Spleen (tissue), 7 donors: ENCODE measurements at regions not wholly inside any gene's neighbourhood (a gene's known extent, or its start where the extent isn't known, plus 50 kb on each side); places are given as distances from the start of the nearest gene placed in this dataset.

Source experiments
- POLR2A ChIP-seq, 3 donors: fragments of 450-650 bp; IDR thresholded peaks; one replicate each; pipeline ENCODE4 v1.5.1; 2017; ENCODE audit warnings: antibody characterized with exemption in 3 of 3, mild to moderate bottlenecking in 1 of 3
- TF ChIP-seq, protein P1 (sequence below), 11 experiments: fragments of 200-600 bp in 7 of 11; fragments of 450-650 bp in 4 of 11; sonication (generic) in 4 of 11; IDR thresholded peaks in 8 of 11; conservative IDR thresholded peaks in 3 of 11; 1 replicate in 7 of 11; 2 replicates in 4 of 11; pipeline versions ENCODE4 v1.4.0 to v1.8.0; 2016 to 2021; ENCODE audit warnings: antibody characterized with exemption in 11 of 11, inconsistent platforms in 4 of 11, mild to moderate bottlenecking in 1 of 11
- donor health status: DM: no; HTN: no; CAD: no; lungs with moderate emphysema.
- donor health status: DM: no; HTN: no; CAD: no.
- donor health status: DM: no; HTN: no; CAD: no.

GRCh38 chr9:22382331-22382730 lies 64.3 kb upstream of the DMRTA1 start:
- TF ChIP-seq, protein P1, sequence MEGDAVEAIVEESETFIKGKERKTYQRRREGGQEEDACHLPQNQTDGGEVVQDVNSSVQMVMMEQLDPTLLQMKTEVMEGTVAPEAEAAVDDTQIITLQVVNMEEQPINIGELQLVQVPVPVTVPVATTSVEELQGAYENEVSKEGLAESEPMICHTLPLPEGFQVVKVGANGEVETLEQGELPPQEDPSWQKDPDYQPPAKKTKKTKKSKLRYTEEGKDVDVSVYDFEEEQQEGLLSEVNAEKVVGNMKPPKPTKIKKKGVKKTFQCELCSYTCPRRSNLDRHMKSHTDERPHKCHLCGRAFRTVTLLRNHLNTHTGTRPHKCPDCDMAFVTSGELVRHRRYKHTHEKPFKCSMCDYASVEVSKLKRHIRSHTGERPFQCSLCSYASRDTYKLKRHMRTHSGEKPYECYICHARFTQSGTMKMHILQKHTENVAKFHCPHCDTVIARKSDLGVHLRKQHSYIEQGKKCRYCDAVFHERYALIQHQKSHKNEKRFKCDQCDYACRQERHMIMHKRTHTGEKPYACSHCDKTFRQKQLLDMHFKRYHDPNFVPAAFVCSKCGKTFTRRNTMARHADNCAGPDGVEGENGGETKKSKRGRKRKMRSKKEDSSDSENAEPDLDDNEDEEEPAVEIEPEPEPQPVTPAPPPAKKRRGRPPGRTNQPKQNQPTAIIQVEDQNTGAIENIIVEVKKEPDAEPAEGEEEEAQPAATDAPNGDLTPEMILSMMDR (IDR thresholded peaks at IDR 0.05 in 8 of 11, conservative IDR thresholded peaks at IDR 0.05 in 3 of 11), result no peak
- TF ChIP-seq POLR2A (IDR thresholded peaks at IDR 0.05), result no peak
